NAMALWA (cell line): ENCODE measurements at regions not wholly inside any gene's neighbourhood (a gene's known extent, or its start where the extent isn't known, plus 50 kb on each side); places are given as distances from the start of the nearest gene placed in this dataset.
"Not testable (repeated sequence)": the region's sequence is repeated elsewhere in the genome, so short reads cannot be mapped to it uniquely, and the experiment has no call there.

Experiments
- DNase-seq: peaks from one replicate; pipeline ENCODE4 v3.0.0-alpha.2; 2015; ENCODE audit warnings: low spot score

- DNase-seq, result no peak
These were observed 54.0 kb upstream of the ANKRD28 start for GRCh38 chr3:15851735-15852134.

DNA sequence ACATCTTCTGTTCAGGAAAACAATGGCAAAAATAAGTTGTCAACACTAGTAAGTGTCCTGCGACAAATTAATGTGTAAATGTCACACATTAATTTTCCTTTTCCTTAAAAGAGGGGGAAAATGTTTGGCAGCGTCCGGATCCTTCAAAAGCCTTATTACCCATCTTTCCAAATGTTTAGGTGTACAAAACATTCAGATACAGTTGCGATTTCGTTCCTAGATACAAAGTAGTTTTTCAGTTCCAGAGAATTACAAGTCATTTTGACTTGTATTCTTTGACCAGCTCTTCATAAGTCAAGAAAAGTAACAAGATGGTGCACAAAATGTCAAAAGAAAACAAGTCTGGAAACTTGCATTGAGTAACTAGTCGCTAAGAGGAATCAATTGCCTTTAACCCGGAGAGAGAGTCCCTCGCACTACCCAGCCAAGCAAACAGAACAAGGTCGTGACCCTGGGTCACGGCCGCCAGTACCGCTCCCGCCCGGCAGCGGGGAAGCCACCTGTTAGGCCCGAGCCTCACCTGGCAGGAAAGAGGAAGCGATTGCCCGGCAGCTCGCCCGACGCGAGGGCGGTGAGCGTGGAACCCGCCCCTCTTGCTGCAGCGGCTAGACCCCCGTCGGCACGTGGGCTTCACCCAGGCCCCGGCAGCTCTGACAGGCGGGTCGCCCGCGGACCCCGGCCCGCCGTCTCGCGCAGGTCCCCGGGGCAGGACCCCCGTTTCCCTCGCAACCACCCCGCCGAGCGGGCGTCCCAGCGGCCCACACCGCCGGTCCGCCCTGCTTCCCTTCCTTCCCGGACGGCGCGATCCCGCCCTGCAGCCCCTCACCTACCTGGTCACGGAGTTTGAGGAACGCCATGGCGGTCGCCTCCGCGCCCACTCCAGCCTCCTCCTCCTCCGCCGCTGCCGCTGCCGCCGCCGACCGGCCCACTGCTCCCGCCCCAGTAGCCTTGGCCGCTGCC lies 61.0 kb upstream of the ANKRD28 start:
- DNase-seq, result peak; percentile 87

- peak; percentile 92 for DNase-seq
These were observed 61.8 kb upstream of the ANKRD28 start for GRCh38 chr3:15859507-15860013.

GRCh38 chr3:15860014-15860934 lies 62.5 kb upstream of the ANKRD28 start:
- DNase-seq, result peak; percentile 72

GRCh38 chr3:15861163-15861562 lies 63.4 kb upstream of the ANKRD28 start:
- DNase-seq, result peak; percentile 21

DNA sequence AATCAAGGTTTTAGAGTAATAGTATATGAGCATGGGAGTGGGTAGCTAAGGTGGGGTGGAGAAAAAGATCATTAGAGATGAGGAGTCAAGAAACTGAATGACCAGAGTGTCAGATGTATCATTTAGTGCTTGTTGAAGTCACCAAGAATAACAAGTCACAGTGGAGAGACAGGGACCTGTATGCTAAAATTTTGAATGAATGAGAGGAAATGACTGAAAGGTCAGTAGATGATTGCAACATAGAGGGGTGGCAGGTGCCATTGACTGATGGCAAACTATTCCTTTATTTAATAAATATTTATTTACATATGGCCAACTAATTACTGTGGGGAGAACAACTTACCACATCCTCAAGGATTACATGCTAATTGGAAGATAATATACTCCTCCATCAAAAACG lies 75.0 kb upstream of the ANKRD28 start:
- DNase-seq, result no peak

- no peak for DNase-seq
These were observed 75.6 kb upstream of the ANKRD28 start for GRCh38 chr3:15873415-15873814.

DNA sequence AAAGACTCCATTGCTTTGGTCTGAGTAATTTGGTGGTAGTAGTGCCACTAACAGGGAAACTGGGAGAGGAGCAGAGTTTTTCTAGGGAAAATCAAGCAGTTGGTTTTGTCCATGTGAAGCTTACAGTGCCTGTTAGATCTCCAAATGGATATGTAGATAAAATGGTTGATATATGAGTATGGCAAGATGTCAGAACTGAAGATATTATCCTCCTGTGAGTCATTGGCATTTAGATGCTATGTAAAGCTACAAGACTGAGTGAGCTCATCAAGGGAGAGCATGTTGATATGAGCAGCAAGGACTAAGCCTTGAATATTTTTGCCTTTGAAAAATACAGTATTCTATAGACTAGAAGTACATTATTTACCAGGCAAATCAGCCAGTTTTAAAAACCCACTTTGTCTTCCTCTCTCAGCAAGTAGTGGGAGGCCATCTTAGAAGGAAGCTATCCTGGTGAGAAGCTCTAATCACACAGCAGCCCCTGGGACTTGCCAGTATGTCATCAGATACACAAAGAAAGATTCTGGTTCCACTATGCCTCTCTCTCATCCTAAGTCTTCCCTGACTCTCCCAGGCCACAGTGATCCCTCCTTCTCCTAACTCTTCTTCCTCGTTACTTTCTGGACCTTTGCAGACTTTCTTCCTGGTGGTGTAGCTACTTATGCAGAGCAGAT lies 77.4 kb upstream of the ANKRD28 start:
- DNase-seq, result no peak

- no peak for DNase-seq
These were observed 78.9 kb upstream of the ANKRD28 start for GRCh38 chr3:15876669-15877068.

DNA sequence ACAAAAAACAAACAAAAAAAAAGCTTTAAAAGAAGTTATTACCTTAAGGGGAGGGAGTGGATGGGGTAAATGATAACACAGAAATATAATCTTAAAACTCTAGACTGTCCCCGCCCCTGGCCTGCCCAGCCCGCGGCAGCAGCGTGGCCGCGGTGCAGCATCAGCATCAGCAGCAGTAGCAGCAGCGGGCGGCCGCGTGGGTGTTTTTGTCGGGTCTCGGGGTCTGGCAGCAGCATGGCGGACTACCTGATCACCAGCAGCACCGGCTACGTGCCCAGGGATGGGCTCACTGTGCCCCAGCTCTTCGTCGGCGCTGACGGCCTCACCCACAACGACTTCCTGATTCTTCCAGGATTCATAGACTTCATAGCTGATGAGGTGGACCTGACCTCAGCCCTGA lies 80.0 kb upstream of the ANKRD28 start:
- DNase-seq, result no peak

- DNase-seq, result not testable (repeated sequence)
These were observed 82.0 kb upstream of the ANKRD28 start for GRCh38 chr3:15879787-15880186.

DNA sequence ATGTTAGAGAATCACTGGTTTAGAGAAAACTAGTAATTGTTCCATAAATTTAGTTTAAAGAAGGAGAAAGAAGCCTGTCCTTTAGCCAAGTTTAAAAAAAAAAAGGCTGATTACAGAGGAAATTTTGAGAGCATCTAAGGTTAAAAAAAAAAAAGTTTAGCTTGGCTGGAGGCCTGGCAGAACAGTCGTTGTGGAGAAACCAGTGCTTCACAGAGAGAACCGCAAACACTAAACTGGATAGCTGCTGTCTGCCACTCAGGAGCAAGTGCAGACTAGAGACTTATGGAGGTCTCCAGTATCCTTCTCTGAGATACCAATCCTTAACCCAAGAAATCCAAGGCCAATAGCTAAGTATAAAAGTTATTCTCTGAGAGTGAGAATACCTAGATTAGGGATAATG lies 84.8 kb upstream of the ANKRD28 start:
- DNase-seq, result no peak

DNA sequence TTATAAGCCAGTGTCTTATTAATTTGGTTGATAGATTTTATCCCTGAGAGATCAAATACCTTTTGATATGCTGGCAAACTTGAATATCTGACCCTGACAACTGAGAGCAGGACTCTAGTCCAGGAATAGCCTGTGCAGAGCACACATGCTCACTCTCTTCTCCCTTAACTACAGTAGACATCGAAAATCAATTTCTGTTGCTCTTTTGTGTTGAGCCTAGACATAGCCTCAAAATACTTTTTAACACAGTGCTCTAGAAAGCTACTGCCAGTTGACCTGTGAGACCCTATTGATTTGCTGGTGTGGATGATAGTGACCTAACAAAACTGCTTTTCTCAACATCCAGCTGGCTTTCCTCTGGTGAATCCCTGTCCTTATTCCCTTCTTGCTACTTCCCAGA lies 86.4 kb upstream of the ANKRD28 start:
- DNase-seq, result no peak

DNA sequence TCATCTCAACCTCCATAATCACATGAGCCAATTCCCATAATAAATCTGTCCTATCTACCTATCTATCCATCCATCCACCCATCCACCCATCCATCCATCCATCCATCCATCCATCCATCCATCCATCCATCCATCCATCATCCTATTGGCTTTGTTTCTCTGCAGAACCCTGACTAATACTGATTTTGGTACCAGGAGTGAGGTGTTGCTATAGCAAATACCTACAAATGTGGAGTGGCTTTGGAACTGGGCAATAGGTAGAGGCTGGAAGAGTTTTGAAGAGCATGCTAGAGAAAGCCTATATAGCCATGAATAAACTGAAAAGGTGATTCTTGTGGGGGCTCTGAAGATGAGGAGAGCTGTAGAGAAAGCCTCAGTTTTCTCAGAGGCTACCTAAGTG lies 88.7 kb upstream of the ANKRD28 start:
- no peak for DNase-seq

DNA sequence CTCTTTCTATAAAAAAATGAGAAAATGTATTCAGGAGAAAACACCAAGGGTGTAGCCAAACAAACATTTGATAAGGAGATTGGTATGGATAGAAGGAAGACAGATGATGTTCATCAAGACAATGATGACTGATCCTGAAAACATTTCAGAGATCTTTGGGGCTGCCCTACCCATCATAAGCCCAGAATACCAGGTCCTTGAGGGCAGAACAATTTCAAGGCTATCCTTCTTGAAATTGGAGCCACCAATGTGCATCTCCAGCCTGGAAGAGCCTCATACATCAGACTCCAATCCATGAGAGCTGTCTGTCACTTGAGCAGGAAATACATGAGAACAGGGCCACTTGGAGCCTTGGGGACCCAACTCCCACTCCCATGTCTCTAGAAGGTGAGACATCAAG lies 89.5 kb upstream of the ANKRD28 start:
- DNase-seq, result no peak

DNA sequence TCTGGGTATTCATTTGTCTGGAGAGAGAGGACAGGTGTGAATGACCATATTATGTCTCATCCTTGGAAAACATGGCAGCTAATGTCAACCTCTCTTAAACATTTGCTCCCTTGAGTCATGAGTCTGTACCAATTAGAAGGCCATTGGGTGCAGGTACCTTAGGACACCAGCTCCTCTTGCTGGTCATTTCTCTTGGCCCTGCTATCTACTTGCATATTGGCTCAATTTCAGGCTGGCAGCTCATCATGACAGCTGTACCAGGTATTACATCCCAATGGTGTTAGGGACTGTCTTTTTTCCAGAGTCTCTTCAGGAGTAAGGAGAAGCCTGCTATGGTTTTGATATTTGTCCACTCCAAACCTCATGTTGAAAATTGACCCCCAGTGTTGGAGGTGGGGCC lies 92.2 kb upstream of the ANKRD28 start:
- no peak for DNase-seq

- no peak for DNase-seq
These were observed 94.8 kb upstream of the ANKRD28 start for GRCh38 chr3:15892311-15893227.

DNA sequence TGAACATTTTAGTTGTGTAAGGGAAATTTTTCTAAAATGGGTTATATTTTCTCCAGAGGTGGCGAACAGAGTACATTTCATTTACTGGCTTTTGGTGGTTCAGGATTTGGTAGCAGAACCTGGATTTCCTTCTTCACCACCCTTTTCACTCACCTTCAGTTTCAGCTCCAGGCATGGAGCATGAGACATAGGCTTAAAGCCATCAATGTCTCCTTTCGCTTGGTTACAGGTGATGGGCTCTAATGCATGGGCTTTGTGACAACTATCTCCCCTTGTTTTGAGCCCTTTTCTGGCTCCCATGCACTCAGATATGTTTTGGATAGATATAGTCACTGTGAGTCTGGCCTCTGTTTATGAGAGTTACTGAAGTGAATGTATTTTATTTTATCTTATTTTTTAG lies 96.6 kb upstream of the ANKRD28 start:
- no peak for DNase-seq

GRCh38 chr3:15896500-15896899 lies 98.7 kb upstream of the ANKRD28 start:
- no peak for DNase-seq

DNA sequence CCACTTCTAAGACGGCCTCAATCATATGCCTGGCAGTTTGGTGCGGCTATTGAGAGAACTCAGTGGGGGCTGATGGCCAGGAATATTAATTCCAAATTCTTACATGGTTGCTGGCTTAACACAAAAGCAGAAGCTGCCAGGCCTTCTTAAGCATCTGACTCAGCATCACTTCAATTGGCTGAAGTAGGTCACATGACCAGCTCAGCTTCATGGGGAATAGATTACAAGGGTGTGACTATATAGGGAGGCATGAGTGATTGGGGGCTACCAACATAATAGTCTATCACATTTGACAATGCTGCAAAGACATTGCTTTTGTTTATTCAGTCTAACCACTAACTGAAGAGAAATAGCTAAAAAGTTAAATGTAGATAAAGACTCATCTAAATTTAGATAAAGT lies 101.6 kb upstream of the ANKRD28 start:
- DNase-seq, result peak; percentile 36

DNA sequence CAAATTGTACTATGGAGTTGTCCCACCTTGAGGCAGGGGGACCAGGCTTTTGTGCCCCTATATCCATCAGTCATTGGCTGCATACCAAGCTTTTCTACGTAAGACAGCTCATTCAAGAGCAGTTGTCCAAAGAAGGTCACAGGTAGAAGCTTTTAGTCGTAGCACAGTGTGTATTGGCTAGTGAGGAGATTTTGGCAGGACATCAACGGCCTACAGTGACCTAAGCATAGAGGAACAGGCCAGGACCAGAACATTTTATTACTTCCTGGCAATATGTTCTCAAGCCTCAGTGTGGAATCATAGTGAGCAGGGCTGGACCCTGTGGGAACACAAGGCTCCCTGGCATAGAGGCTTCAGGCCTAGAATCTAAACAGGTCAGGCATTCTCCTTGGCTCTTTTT lies 105.4 kb upstream of the ANKRD28 start:
- DNase-seq, result no peak
